Activated CD4-positive, alpha-beta T cell treated with anti-CD3 and anti-CD28 coated beads for 36 hours (primary cell): ENCODE measurements at regions not wholly inside any gene's neighbourhood (a gene's known extent, or its start where the extent isn't known, plus 50 kb on each side); places are given as distances from the start of the nearest gene placed in this dataset.

ENCODE experiments used
- ATAC-seq: fragments of 200-7000 bp; cut with Tn5 transposase; one replicate; pipeline ENCODE4 v1.10.0; 2021; ENCODE audit warnings: mild to moderate bottlenecking, moderate library complexity
- CTCF ChIA-PET: fragments of 350-600 bp; sonication (Branson Sonifier 250); formaldehyde crosslinking; loops from one replicate; lab custom pipeline; 2021; ENCODE audit warnings: antibody characterized with exemption; lab: Charles Lee
- POLR2A ChIA-PET: fragments of 350-600 bp; sonication (Branson Sonifier 250); formaldehyde crosslinking; loops from one replicate; lab custom pipeline; 2021; ENCODE audit warnings: antibody characterized with exemption, inconsistent platforms; lab: Charles Lee
- DNase-seq: peaks from one replicate; pipeline ENCODE4 v3.0.0-alpha.2; 2020
- H3K27ac Mint-ChIP-seq: one replicate; pipeline ENCODE4 v1.8.0; 2021; ENCODE audit warnings: mixed read lengths
- H3K27me3 Mint-ChIP-seq: one replicate; pipeline ENCODE4 v1.8.0; 2021; ENCODE audit warnings: mixed read lengths
- H3K36me3 Mint-ChIP-seq: one replicate; pipeline ENCODE4 v1.8.0; 2021; ENCODE audit warnings: low read depth, mixed read lengths
- H3K4me1 Mint-ChIP-seq: one replicate; pipeline ENCODE4 v1.8.0; 2021; ENCODE audit warnings: mixed read lengths
- H3K4me3 Mint-ChIP-seq: one replicate; pipeline ENCODE4 v1.8.0; 2021; ENCODE audit warnings: mild to moderate bottlenecking, moderate library complexity, mixed read lengths
- H3K9me3 Mint-ChIP-seq: one replicate; pipeline ENCODE4 v1.8.0; 2021; ENCODE audit warnings: low read depth, mixed read lengths
- intact Hi-C, 2 experiments: fragments of 100-400 bp; cut with DNase I in 1 of 2; cut with micrococcal nuclease in 1 of 2; formaldehyde crosslinking; loops; one replicate each; pipeline versions ENCODE4 v1.14.2 to v1.15.1; 2022 to 2024; cut with DNase I, micrococcal nuclease

DNA sequence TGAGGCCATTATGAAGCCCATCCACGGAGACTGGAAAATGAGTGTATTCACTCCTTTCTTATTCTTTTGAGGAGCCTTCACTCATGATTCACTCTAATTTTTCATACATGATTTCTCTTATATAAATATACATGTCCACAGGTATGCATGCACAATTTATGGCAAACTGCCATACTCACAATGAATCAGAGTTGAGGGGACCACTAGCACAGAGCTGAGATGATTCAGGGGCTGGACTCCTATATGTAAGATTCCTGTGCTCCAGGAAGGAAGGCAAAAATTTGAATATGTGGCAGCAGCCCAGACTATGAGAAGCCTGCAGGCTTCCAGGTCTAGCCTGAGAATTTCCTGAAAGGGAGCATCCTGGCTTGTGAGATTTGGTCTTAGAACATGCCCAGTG, 484.6 kb downstream of the PRELID2 start:
- intact Hi-C loops: no loop called here
- H3K27ac Mint-ChIP-seq: no peak overlapping the region
- H3K4me1 Mint-ChIP-seq: no peaks in the 10 kb centered on the region
- H3K27me3 Mint-ChIP-seq: no peaks in the 10 kb centered on the region
- no peaks in the 10 kb centered on the region for H3K36me3 Mint-ChIP-seq
- H3K9me3 Mint-ChIP-seq: peaks cover 1% of the 10 kb centered on the region
- CTCF ChIA-PET: no interaction called here
- H3K4me3 Mint-ChIP-seq: no peak overlapping the region
- POLR2A ChIA-PET: no interaction called here
- no peak for ATAC-seq
- DNase-seq: no peak

GRCh38 chr5:145347026-145347616, 488.0 kb downstream of the PRELID2 start:
- ChIA-PET POLR2A (no interaction called here), CTCF (no interaction called here)
- H3K27ac Mint-ChIP-seq: no peak overlapping the region
- no peak overlapping the region for H3K4me3 Mint-ChIP-seq
- H3K4me1 Mint-ChIP-seq: no peaks in the 10 kb centered on the region
- intact Hi-C loops: no loop called here
- no peak for DNase-seq
- no peaks in the 10 kb centered on the region for H3K27me3 Mint-ChIP-seq
- no peaks in the 10 kb centered on the region for H3K36me3 Mint-ChIP-seq
- no peak for ATAC-seq
- H3K9me3 Mint-ChIP-seq: no peaks in the 10 kb centered on the region

DNA sequence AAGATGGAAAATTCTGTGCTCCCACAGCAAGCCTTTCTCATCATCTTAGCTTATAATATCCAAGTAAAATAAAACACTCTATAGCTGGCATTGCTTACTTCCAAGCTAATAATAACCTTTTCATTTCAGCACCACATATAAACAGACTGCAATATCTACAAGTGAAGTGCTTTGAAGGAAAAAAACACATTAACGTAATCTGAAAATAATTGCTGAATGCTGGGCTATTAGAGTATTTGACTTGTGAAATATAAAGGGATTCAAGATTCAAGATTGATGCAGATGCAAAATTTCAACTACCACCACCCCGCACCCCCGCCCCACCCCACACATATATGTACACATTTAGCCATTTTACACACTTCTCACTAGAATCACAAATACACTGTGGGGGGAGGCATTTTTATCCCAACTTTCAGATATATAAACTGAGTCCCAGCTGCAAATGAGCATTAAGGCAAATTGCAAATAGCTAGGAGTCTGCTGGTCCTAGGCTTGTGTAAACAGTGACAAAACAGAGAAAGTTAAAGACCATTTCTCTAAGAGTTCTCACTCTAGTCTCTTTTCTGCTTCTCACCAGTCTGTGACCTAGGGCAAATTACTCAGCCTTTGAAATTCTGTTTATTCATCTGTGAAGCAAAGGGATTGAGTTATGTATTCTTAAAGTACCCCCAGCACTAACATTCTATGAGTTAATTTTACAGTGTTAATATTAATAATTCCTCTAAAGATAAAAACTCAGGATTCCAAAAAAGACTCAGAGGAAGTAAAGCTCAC, 489.4 kb downstream of the PRELID2 start:
- ChIA-PET CTCF (interaction anchor here (0.7 kb wide), 1 partner anchor 480 kb away, joined by 3 read pairs; no protein-coding TSS in a partner anchor), POLR2A (no interaction called here)
- no peak for DNase-seq
- no peaks in the 10 kb centered on the region for H3K4me1 Mint-ChIP-seq
- intact Hi-C loops: no loop called here
- no peaks in the 10 kb centered on the region for H3K36me3 Mint-ChIP-seq
- no peaks in the 10 kb centered on the region for H3K27me3 Mint-ChIP-seq
- no peak overlapping the region for H3K27ac Mint-ChIP-seq
- peaks cover 2% of the 10 kb centered on the region for H3K9me3 Mint-ChIP-seq
- no peak overlapping the region for H3K4me3 Mint-ChIP-seq
- ATAC-seq: no peak

- no peak for DNase-seq
- no peak for ATAC-seq
- H3K27ac Mint-ChIP-seq: no peak overlapping the region
- no peaks in the 10 kb centered on the region for H3K36me3 Mint-ChIP-seq
- no peak overlapping the region for H3K4me3 Mint-ChIP-seq
- CTCF ChIA-PET: no interaction called here
- intact Hi-C loops: no loop called here
- peaks cover 2% of the 10 kb centered on the region for H3K9me3 Mint-ChIP-seq
- POLR2A ChIA-PET: no interaction called here
- H3K27me3 Mint-ChIP-seq: peaks cover 2% of the 10 kb centered on the region
- H3K4me1 Mint-ChIP-seq: no peaks in the 10 kb centered on the region
These were observed 493.3 kb downstream of the PRELID2 start for GRCh38 chr5:145341842-145342241.

- Mint-ChIP-seq H3K27me3 (peaks cover 2% of the 10 kb centered on the region), H3K4me3 (no peak overlapping the region), H3K9me3 (peaks cover 5% of the 10 kb centered on the region), H3K4me1 (no peaks in the 10 kb centered on the region), H3K36me3 (no peaks in the 10 kb centered on the region), H3K27ac (no peak overlapping the region)
- DNase-seq (no peak), ATAC-seq (no peak)
- intact Hi-C loops: no loop called here
- POLR2A ChIA-PET: no interaction called here
- CTCF ChIA-PET: no interaction called here
These were observed 495.0 kb downstream of the PRELID2 start for GRCh38 chr5:145340099-145340498.

DNA sequence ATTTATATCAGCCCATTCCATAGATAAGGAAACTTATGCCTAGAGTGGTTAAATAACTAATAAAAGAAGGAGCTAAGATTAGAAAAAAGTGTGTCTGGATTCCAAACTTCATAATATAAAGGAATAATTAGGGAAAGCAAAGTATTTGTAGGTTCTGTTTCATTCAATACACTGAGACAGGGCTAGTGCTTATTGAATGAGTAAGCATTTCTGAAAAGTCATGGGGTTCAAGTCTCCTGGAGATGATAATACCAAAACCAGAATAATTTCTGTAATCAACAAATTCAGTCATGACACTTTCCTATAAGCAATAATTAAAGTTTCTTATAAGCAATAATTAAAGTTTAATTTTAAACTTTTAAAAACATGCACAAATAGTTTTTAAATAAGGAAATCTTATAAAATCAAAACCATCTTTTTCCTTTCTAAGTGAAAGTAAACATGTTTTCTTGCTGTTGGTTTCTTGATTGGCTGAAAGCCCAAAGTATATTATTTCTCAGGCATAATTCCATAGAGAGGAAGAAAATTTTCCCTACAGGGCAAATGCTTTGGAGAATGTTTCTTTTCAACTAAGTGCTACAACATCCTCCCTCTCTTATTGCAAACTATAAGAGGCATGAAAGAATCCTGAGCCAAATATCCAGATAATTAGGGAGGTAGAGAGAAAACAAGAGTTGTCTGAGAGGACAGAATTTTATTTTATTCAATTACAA, 510.2 kb downstream of the PRELID2 start:
- Mint-ChIP-seq H3K27ac (no peak overlapping the region), H3K4me1 (no peaks in the 10 kb centered on the region), H3K4me3 (no peak overlapping the region), H3K36me3 (no peaks in the 10 kb centered on the region), H3K27me3 (no peaks in the 10 kb centered on the region), H3K9me3 (peaks cover 2% of the 10 kb centered on the region)
- intact Hi-C loops: no loop called here
- ATAC-seq: no peak
- POLR2A ChIA-PET: no interaction called here
- DNase-seq: no peak
- CTCF ChIA-PET: no interaction called here

DNA sequence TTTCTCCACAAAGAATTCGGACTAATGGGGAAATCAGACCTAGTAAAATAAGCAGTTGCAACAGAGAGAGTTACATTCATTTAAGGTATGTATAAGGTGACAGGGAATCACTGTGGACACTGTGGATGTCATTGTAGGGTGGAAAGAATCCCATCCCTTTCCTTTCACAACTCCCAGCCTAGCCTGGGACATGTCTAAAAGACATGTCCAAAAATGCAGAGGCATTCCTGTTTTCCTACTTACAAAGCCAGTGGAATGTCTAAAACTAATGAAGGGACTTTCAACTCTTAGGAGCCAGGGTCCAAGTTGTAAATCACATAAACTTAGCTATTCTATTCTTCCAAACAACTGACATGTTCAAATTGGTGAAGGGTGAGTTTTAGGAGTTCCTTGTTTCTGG, 511.0 kb downstream of the PRELID2 start:
- H3K4me3 Mint-ChIP-seq: no peak overlapping the region
- no peaks in the 10 kb centered on the region for H3K27me3 Mint-ChIP-seq
- no peak overlapping the region for H3K27ac Mint-ChIP-seq
- H3K36me3 Mint-ChIP-seq: no peaks in the 10 kb centered on the region
- H3K4me1 Mint-ChIP-seq: no peaks in the 10 kb centered on the region
- no peak for DNase-seq
- intact Hi-C loops: no loop called here
- peaks cover 3% of the 10 kb centered on the region for H3K9me3 Mint-ChIP-seq
- ChIA-PET CTCF (no interaction called here), POLR2A (no interaction called here)
- ATAC-seq: no peak

DNA sequence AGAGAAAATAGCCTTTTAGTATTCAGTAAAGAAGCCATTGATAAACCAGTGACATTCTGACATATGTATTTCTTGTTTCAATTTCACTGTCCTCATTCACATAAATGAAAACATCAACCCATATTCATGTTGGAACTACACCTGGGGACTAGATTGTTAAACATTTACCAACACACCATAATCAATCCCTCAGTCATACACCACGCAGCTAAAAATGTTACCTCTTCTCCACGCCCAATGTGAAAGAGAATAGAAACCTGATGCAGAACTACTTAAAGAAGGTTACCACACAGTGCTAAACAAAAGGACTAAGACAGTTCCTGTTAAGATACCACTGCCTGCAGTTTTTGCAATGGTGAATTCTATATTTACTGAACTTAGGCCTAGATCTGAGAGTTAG, 518.9 kb downstream of the PRELID2 start:
- H3K9me3 Mint-ChIP-seq: peaks cover 3% of the 10 kb centered on the region
- no peak overlapping the region for H3K4me3 Mint-ChIP-seq
- ATAC-seq (no peak), DNase-seq (no peak)
- intact Hi-C loops: no loop called here
- ChIA-PET CTCF (no interaction called here), POLR2A (no interaction called here)
- H3K27ac Mint-ChIP-seq: no peak overlapping the region
- H3K27me3 Mint-ChIP-seq: no peaks in the 10 kb centered on the region
- H3K4me1 Mint-ChIP-seq: no peaks in the 10 kb centered on the region
- no peaks in the 10 kb centered on the region for H3K36me3 Mint-ChIP-seq

DNA sequence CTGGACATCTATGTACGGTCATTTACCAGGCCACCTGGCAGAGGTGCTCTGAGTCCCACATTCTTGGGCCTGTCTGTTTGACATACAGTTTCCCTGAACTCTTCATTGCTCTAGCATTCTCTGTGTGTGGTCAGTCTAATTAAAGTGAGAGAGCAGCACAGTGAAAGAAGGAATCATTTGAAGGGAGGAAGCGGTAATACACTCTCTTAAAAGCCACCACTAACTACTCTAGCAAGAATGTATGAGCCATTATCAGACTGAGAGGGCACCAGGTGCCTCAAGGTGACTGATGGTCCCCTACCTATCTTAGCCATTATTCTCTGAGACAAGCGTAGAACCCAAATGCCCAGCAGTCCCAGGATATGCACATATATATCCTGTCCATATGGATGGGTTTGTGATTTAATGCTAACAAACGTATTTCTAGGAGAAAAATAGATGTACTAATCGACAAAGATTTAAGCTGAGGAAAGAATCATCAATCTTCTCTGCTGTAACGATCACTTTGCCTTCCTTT, 527.2 kb downstream of the PRELID2 start:
- Mint-ChIP-seq H3K9me3 (peaks cover 4% of the 10 kb centered on the region), H3K36me3 (no peaks in the 10 kb centered on the region), H3K4me1 (no peaks in the 10 kb centered on the region), H3K27me3 (no peaks in the 10 kb centered on the region), H3K27ac (no peak overlapping the region), H3K4me3 (no peak overlapping the region)
- ATAC-seq (no peak), DNase-seq (no peak)
- ChIA-PET POLR2A (no interaction called here), CTCF (interaction anchor here (0.7 kb wide), 1 partner anchor 324 kb away, joined by 3 read pairs; no protein-coding TSS in a partner anchor)
- intact Hi-C loops: no loop called here

GRCh38 chr5:145295236-145295835, 539.8 kb downstream of the PRELID2 start:
- ATAC-seq (no peak), DNase-seq (no peak)
- intact Hi-C loops: no loop called here

DNA sequence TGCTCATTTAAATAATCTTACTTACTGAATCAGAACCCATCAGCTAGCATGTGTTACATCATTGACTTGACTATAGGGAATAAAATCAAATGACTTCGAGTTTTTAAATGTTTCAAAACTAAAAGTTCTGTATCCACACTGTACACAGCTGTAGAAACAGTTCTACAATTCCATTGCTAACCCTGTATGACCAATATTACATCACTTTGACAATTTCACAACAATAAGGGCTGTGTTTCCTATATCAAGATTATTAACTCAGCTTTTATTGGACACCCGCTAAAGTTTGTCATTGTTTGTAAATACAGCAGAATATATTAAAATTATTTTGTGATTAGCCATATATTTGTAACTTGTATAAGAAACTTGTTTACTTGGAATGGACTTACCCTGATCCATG, 540.8 kb downstream of the PRELID2 start:
- ATAC-seq (no peak), DNase-seq (no peak)
- CTCF ChIA-PET: no interaction called here
- Mint-ChIP-seq H3K36me3 (no peaks in the 10 kb centered on the region), H3K4me1 (no peaks in the 10 kb centered on the region), H3K4me3 (no peak overlapping the region), H3K27me3 (no peaks in the 10 kb centered on the region), H3K27ac (no peak overlapping the region), H3K9me3 (peaks cover 4% of the 10 kb centered on the region)
- POLR2A ChIA-PET: no interaction called here
- intact Hi-C loops: no loop called here

More at GRCh38 chr5:145295236-145295835, 539.8 kb downstream of the PRELID2 start:
- Mint-ChIP-seq H3K4me1 (no peaks in the 10 kb centered on the region), H3K27ac (no peak overlapping the region), H3K27me3 (no peaks in the 10 kb centered on the region), H3K9me3 (peaks cover 2% of the 10 kb centered on the region), H3K4me3 (no peak overlapping the region), H3K36me3 (no peaks in the 10 kb centered on the region)
- POLR2A ChIA-PET: no interaction called here
- CTCF ChIA-PET: no interaction called here
